OCI-LY1 (cell line): ENCODE measurements at regions not wholly inside any gene's neighbourhood (a gene's known extent, or its start where the extent isn't known, plus 50 kb on each side); places are given as distances from the start of the nearest gene placed in this dataset.

ENCODE experiments used
- EZH2 ChIP-seq: fragments of 200-600 bp; sonication (generic), shearing (Covaris generic); IDR thresholded peaks from 2 replicates; pipeline ENCODE4 v1.8.0; 2017; ENCODE audit warnings: borderline replicate concordance, mixed run types, mild to moderate bottlenecking, antibody characterized with exemption, low read length, moderate library complexity, mixed read lengths
- TF ChIP-seq, protein P1 (sequence below): fragments of 200-600 bp; sonication (generic), shearing (Covaris generic); IDR thresholded peaks from 2 replicates; pipeline ENCODE4 v1.5.1; 2017; ENCODE audit warnings: mild to moderate bottlenecking, antibody characterized with exemption, low read length, moderate library complexity, mixed read lengths

GRCh38 chr7:117937049-117937752 lies 64.0 kb upstream of the CTTNBP2 start:
- TF ChIP-seq, protein P1, sequence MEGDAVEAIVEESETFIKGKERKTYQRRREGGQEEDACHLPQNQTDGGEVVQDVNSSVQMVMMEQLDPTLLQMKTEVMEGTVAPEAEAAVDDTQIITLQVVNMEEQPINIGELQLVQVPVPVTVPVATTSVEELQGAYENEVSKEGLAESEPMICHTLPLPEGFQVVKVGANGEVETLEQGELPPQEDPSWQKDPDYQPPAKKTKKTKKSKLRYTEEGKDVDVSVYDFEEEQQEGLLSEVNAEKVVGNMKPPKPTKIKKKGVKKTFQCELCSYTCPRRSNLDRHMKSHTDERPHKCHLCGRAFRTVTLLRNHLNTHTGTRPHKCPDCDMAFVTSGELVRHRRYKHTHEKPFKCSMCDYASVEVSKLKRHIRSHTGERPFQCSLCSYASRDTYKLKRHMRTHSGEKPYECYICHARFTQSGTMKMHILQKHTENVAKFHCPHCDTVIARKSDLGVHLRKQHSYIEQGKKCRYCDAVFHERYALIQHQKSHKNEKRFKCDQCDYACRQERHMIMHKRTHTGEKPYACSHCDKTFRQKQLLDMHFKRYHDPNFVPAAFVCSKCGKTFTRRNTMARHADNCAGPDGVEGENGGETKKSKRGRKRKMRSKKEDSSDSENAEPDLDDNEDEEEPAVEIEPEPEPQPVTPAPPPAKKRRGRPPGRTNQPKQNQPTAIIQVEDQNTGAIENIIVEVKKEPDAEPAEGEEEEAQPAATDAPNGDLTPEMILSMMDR: no peak
- TF ChIP-seq EZH2: no peak
